H9 (cell line): ENCODE measurements at regions not wholly inside any gene's neighbourhood (a gene's known extent, or its start where the extent isn't known, plus 50 kb on each side); places are given as distances from the start of the nearest gene placed in this dataset.

ENCODE experiments used
- DNase-seq: peaks from one replicate; pipeline ENCODE4 v3.0.0-alpha.2; 2017
- H2AFZ ChIP-seq: one replicate; pipeline ENCODE4 v1.6.1; 2013; ENCODE audit warnings: mild to moderate bottlenecking, low read length, control low read depth, moderate library complexity
- H2AK5ac ChIP-seq: 2 replicates; pipeline ENCODE4 v1.6.1; 2013; ENCODE audit warnings: low read length, control low read depth, mixed read lengths; ENCODE audit not compliant: insufficient read length
- H2BK120ac ChIP-seq: one replicate; pipeline ENCODE4 v1.6.1; 2013; ENCODE audit warnings: low read depth, mild to moderate bottlenecking, low read length, control low read depth, inconsistent platforms; ENCODE audit not compliant: poor library complexity, severe bottlenecking
- H2BK12ac ChIP-seq: 2 replicates; pipeline ENCODE4 v1.6.1; 2013; ENCODE audit warnings: low read length, control low read depth, mixed read lengths, low read depth; ENCODE audit not compliant: insufficient read length
- H2BK15ac ChIP-seq: 2 replicates; pipeline ENCODE4 v1.6.1; 2013; ENCODE audit warnings: low read depth, low read length, control low read depth
- H2BK20ac ChIP-seq: one replicate; pipeline ENCODE4 v1.6.1; 2013; ENCODE audit warnings: low read depth, mild to moderate bottlenecking, low read length, control low read depth, inconsistent platforms; ENCODE audit not compliant: poor library complexity, severe bottlenecking
- H2BK5ac ChIP-seq: 2 replicates; pipeline ENCODE4 v1.6.1; 2013; ENCODE audit warnings: low read length, control low read depth, mixed read lengths; ENCODE audit not compliant: insufficient read length
- H3K14ac ChIP-seq: 2 replicates; pipeline ENCODE4 v1.6.1; 2013; ENCODE audit warnings: low read length, control low read depth; ENCODE audit not compliant: insufficient read depth
- H3K18ac ChIP-seq: 2 replicates; pipeline ENCODE4 v1.6.1; 2013; ENCODE audit warnings: low read depth, mild to moderate bottlenecking, mixed read lengths, low read length, control low read depth; ENCODE audit not compliant: insufficient read length
- H3K23ac ChIP-seq: 2 replicates; pipeline ENCODE4 v1.6.1; 2013; ENCODE audit warnings: low read length, control low read depth, mixed read lengths, low read depth; ENCODE audit not compliant: insufficient read length
- H3K23me2 ChIP-seq: 2 replicates; pipeline ENCODE4 v1.6.1; 2013; ENCODE audit warnings: low read depth, mild to moderate bottlenecking, mixed read lengths, low read length, control low read depth; ENCODE audit not compliant: insufficient read length, poor library complexity, severe bottlenecking
- H3K27ac ChIP-seq: 2 replicates; pipeline ENCODE4 v1.5.1; 2013; ENCODE audit warnings: low read length, control low read depth, mixed read lengths, low read depth; ENCODE audit not compliant: insufficient read length
- H3K27me3 ChIP-seq: 2 replicates; pipeline ENCODE4 v1.6.1; 2013; ENCODE audit warnings: low read length, control low read depth, inconsistent platforms; ENCODE audit not compliant: insufficient read depth
- H3K4ac ChIP-seq: 2 replicates; pipeline ENCODE4 v1.6.1; 2013; ENCODE audit warnings: low read depth, mild to moderate bottlenecking, control low read depth, inconsistent platforms, low read length, moderate library complexity
- H3K4me1 ChIP-seq: 2 replicates; pipeline ENCODE4 v1.6.1; 2013; ENCODE audit warnings: low read length, control low read depth, inconsistent platforms; ENCODE audit not compliant: insufficient read depth
- H3K4me2 ChIP-seq: 2 replicates; pipeline ENCODE4 v1.6.1; 2013; ENCODE audit warnings: low read length, control low read depth, mixed read lengths; ENCODE audit not compliant: insufficient read length, insufficient read depth
- H3K56ac ChIP-seq: 2 replicates; pipeline ENCODE4 v1.6.1; 2013; ENCODE audit warnings: low read depth, mild to moderate bottlenecking, mixed read lengths, low read length, control low read depth; ENCODE audit not compliant: insufficient read length
- H3K79me1 ChIP-seq: 2 replicates; pipeline ENCODE4 v1.6.1; 2013; ENCODE audit warnings: low read depth, mild to moderate bottlenecking, moderate library complexity, low read length, control low read depth, inconsistent platforms; ENCODE audit not compliant: insufficient read depth, poor library complexity, severe bottlenecking
- H3K79me2 ChIP-seq: 2 replicates; pipeline ENCODE4 v1.6.1; 2013; ENCODE audit warnings: low read length, control low read depth, inconsistent platforms; ENCODE audit not compliant: insufficient read depth
- H3K9ac ChIP-seq: 2 replicates; pipeline ENCODE4 v1.6.1; 2013; ENCODE audit warnings: low read length, control low read depth, mixed read lengths; ENCODE audit not compliant: insufficient read length; ENCODE audit errors: extremely low read depth
- H3K9me3 ChIP-seq: one replicate; pipeline ENCODE4 v1.6.1; 2013; ENCODE audit warnings: low read depth, low read length, inconsistent platforms; ENCODE audit not compliant: control insufficient read depth
- H3T11ph ChIP-seq: one replicate; pipeline ENCODE4 v1.6.1; 2013; ENCODE audit warnings: mild to moderate bottlenecking, low read length, control low read depth, inconsistent platforms
- H4K20me1 ChIP-seq: one replicate; pipeline ENCODE4 v1.6.1; 2013; ENCODE audit not compliant: control insufficient read depth, insufficient read length, insufficient read depth
- H4K5ac ChIP-seq: 2 replicates; pipeline ENCODE4 v1.6.1; 2013; ENCODE audit warnings: low read depth, mild to moderate bottlenecking, mixed read lengths, low read length, control low read depth; ENCODE audit not compliant: insufficient read length
- H4K8ac ChIP-seq: replicated peaks from 2 replicates; pipeline ENCODE4 v1.6.1; 2013; ENCODE audit warnings: low read length, control low read depth, mixed read lengths, low read depth; ENCODE audit not compliant: insufficient read length
- H4K91ac ChIP-seq: 2 replicates; pipeline ENCODE4 v1.6.1; 2013; ENCODE audit warnings: low read depth, mild to moderate bottlenecking, moderate library complexity, mixed read lengths, low read length, control low read depth; ENCODE audit not compliant: insufficient read length
- H3K27ac Mint-ChIP-seq, 3 experiments: 2 replicates in 2 of 3; 3 replicates in 1 of 3; pipeline ENCODE4 v1.8.0; 2020 to 2021; ENCODE audit warnings: mixed read lengths in 3 of 3, mild to moderate bottlenecking in 1 of 3, moderate library complexity in 1 of 3
- H3K27me3 Mint-ChIP-seq: 2 replicates; pipeline ENCODE4 v1.8.0; 2021; ENCODE audit warnings: low read depth, mild to moderate bottlenecking, moderate library complexity, mixed read lengths
- H3K36me3 Mint-ChIP-seq, 3 experiments: 2 replicates in 2 of 3; 3 replicates in 1 of 3; pipeline ENCODE4 v1.8.0; 2020 to 2021; ENCODE audit warnings: low read depth in 3 of 3, mixed read lengths in 3 of 3; ENCODE audit not compliant: insufficient read depth in 1 of 3
- H3K4me1 Mint-ChIP-seq, 2 experiments: 2 replicates each; pipeline ENCODE4 v1.8.0; 2020; ENCODE audit warnings: mixed read lengths in 2 of 2
- H3K4me3 Mint-ChIP-seq, 2 experiments: 2 replicates in 1 of 2; 3 replicates in 1 of 2; pipeline ENCODE4 v1.8.0; 2020 to 2021; ENCODE audit warnings: mild to moderate bottlenecking in 2 of 2, mixed read lengths in 2 of 2, moderate library complexity in 1 of 2
- H3K9me3 Mint-ChIP-seq, 2 experiments: 2 replicates in 1 of 2; 3 replicates in 1 of 2; pipeline ENCODE4 v1.8.0; 2020; ENCODE audit warnings: mild to moderate bottlenecking in 2 of 2, mixed read lengths in 2 of 2, moderate library complexity in 1 of 2
- WGBS: extraction: QIAGEN DNeasy Blood & Tissue Kit; methylation state at CpG from one replicate; pipeline ENCODE4 v1.1.7; 2013; ENCODE audit warnings: missing lambda C conversion rate, low lambda C conversion rate, mixed read lengths; ENCODE audit not compliant: insufficient read length; ENCODE audit errors: extremely low coverage; 5-methylcytosine and 5-hydroxymethylcytosine counted together
- TF ChIP-seq, protein P1 (sequence below): fragments of 200-600 bp; sonication (generic); conservative IDR thresholded peaks from 3 replicates; pipeline ENCODE4 v1.8.0; 2021; ENCODE audit warnings: antibody characterized with exemption, mild to moderate bottlenecking

GRCh38 chr10:28151636-28152035 lies 151.2 kb downstream of the MPP7 start:
- no peak overlapping the region for H3K9ac ChIP-seq
- H2BK20ac ChIP-seq, result no peak overlapping the region
- no peaks in the 10 kb centered on the region for H3K23me2 ChIP-seq
- no peak overlapping the region for H3T11ph ChIP-seq
- H3K27me3 ChIP-seq, result no peaks in the 10 kb centered on the region
- no peak overlapping the region for H2AFZ ChIP-seq
- H3K56ac ChIP-seq, result no peak overlapping the region
- H3K79me2 ChIP-seq, result no peaks in the 10 kb centered on the region
- no peak overlapping the region for H3K4me3 Mint-ChIP-seq
- H3K4ac ChIP-seq, result no peak overlapping the region
- H2AK5ac ChIP-seq, result no peak overlapping the region
- H4K20me1 ChIP-seq, result no peaks in the 10 kb centered on the region
- peaks cover 15 to 19% of the 10 kb centered on the region in 2 experiments for H3K4me1 Mint-ChIP-seq
- H2BK5ac ChIP-seq, result no peak overlapping the region
- H4K8ac ChIP-seq, result no peak overlapping the region
- H3K4me1 ChIP-seq, result peaks cover 3% of the 10 kb centered on the region; the same call in 1 of the 2 replicates
- TF ChIP-seq, protein P1, sequence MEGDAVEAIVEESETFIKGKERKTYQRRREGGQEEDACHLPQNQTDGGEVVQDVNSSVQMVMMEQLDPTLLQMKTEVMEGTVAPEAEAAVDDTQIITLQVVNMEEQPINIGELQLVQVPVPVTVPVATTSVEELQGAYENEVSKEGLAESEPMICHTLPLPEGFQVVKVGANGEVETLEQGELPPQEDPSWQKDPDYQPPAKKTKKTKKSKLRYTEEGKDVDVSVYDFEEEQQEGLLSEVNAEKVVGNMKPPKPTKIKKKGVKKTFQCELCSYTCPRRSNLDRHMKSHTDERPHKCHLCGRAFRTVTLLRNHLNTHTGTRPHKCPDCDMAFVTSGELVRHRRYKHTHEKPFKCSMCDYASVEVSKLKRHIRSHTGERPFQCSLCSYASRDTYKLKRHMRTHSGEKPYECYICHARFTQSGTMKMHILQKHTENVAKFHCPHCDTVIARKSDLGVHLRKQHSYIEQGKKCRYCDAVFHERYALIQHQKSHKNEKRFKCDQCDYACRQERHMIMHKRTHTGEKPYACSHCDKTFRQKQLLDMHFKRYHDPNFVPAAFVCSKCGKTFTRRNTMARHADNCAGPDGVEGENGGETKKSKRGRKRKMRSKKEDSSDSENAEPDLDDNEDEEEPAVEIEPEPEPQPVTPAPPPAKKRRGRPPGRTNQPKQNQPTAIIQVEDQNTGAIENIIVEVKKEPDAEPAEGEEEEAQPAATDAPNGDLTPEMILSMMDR, result no peak
- no peak overlapping the region; a peak in 1 of 7 replicates for H3K27ac Mint-ChIP-seq
- no peak overlapping the region for H4K91ac ChIP-seq
- H3K14ac ChIP-seq, result no peak overlapping the region
- H3K27me3 Mint-ChIP-seq, result no peaks in the 10 kb centered on the region
- H4K5ac ChIP-seq, result no peak overlapping the region
- no peaks in the 10 kb centered on the region for H3K79me1 ChIP-seq
- no peaks in the 10 kb centered on the region for H3K36me3 Mint-ChIP-seq
- no peaks in the 10 kb centered on the region for H3K9me3 Mint-ChIP-seq
- no peak overlapping the region for H3K27ac ChIP-seq
- H3K9me3 ChIP-seq, result no peaks in the 10 kb centered on the region
- WGBS, result no CpG with 5 or more reads among the region's 3 CpGs
- no peak overlapping the region for H2BK15ac ChIP-seq
- no peak for DNase-seq
- no peak overlapping the region for H3K18ac ChIP-seq
- no peak overlapping the region for H3K4me2 ChIP-seq
- no peak overlapping the region for H2BK12ac ChIP-seq
- no peak overlapping the region for H3K23ac ChIP-seq
- H2BK120ac ChIP-seq, result no peak overlapping the region
